ENCODE measurements at regions not wholly inside any gene's neighbourhood (a gene's known extent, or its start where the extent isn't known, plus 50 kb on each side); places are given as distances from the start of the nearest gene placed in this dataset.

- Histone ChIP-seq H3K9me3 (no peaks in the 10 kb centered on the region), H3K4me1 (ENCODE audit: control insufficient read depth in 1 of 2, insufficient read depth in 1 of 2, low read depth in 1 of 2, low read length in 1 of 2) (no peaks in the 10 kb centered on the region), H3K27ac (no peak overlapping the region), H3K36me3 (no peaks in the 10 kb centered on the region), H3K4me3 (ENCODE audit: low read depth in 1 of 2, low read length in 1 of 2) (no peak overlapping the region), H3K27me3 (no peaks in the 10 kb centered on the region)
- TF ChIP-seq CTCF (IDR thresholded peaks at IDR 0.05) = no peak
Observed at GRCh38 chr4:79798047-79798446, 275.0 kb downstream of the ANTXR2 start.

- Histone ChIP-seq H3K9me3 (no peaks in the 10 kb centered on the region), H3K4me1 (ENCODE audit: control insufficient read depth in 1 of 2, insufficient read depth in 1 of 2, low read depth in 1 of 2, low read length in 1 of 2) (no peaks in the 10 kb centered on the region), H3K27me3 (no peaks in the 10 kb centered on the region), H3K27ac (no peak overlapping the region), H3K36me3 (no peaks in the 10 kb centered on the region), H3K4me3 (ENCODE audit: low read depth in 1 of 2, low read length in 1 of 2) (no peak overlapping the region)
- TF ChIP-seq CTCF (IDR thresholded peaks at IDR 0.05) = no peak
Observed at GRCh38 chr4:79796948-79797347, 276.1 kb downstream of the ANTXR2 start.

- TF ChIP-seq CTCF (IDR thresholded peaks at IDR 0.05) = no peak
- Histone ChIP-seq H3K9me3 (peaks cover 3% of the 10 kb centered on the region), H3K36me3 (no peaks in the 10 kb centered on the region)
Observed at GRCh38 chr4:79788884-79789283, 284.1 kb downstream of the ANTXR2 start.

GRCh38 chr4:79780129-79780528, 292.9 kb downstream of the ANTXR2 start:
- no peaks in the 10 kb centered on the region for H3K36me3 ChIP-seq
- H3K4me1 ChIP-seq (ENCODE audit: control insufficient read depth in 1 of 2, insufficient read depth in 1 of 2, low read depth in 1 of 2, low read length in 1 of 2) = no peaks in the 10 kb centered on the region
- H3K27ac ChIP-seq = no peak overlapping the region
- no peaks in the 10 kb centered on the region for H3K27me3 ChIP-seq
- H3K4me3 ChIP-seq (ENCODE audit: low read depth in 1 of 2, low read length in 1 of 2) = no peak overlapping the region
- TF ChIP-seq CTCF (IDR thresholded peaks at IDR 0.05) = no peak
- no peaks in the 10 kb centered on the region for H3K9me3 ChIP-seq

More at GRCh38 chr4:79788884-79789283, 284.1 kb downstream of the ANTXR2 start:
- no peaks in the 10 kb centered on the region for H3K27me3 ChIP-seq
- H3K4me3 ChIP-seq (ENCODE audit: low read depth in 1 of 2, low read length in 1 of 2) = no peak overlapping the region
- H3K27ac ChIP-seq = no peak overlapping the region
- no peaks in the 10 kb centered on the region for H3K4me1 ChIP-seq (ENCODE audit: control insufficient read depth in 1 of 2, insufficient read depth in 1 of 2, low read depth in 1 of 2, low read length in 1 of 2)

GRCh38 chr4:79772510-79772909, 300.5 kb downstream of the ANTXR2 start:
- Histone ChIP-seq H3K4me3 (ENCODE audit: low read depth in 1 of 2, low read length in 1 of 2) (no peak overlapping the region), H3K9me3 (no peaks in the 10 kb centered on the region), H3K27ac (no peak overlapping the region), H3K4me1 (ENCODE audit: control insufficient read depth in 1 of 2, insufficient read depth in 1 of 2, low read depth in 1 of 2, low read length in 1 of 2) (no peaks in the 10 kb centered on the region), H3K36me3 (no peaks in the 10 kb centered on the region), H3K27me3 (no peaks in the 10 kb centered on the region)
- TF ChIP-seq CTCF (IDR thresholded peaks at IDR 0.05) = no peak

- H3K9me3 ChIP-seq = no peaks in the 10 kb centered on the region
- no peaks in the 10 kb centered on the region for H3K36me3 ChIP-seq
- no peaks in the 10 kb centered on the region for H3K27me3 ChIP-seq
- H3K4me3 ChIP-seq (ENCODE audit: low read depth in 1 of 2, low read length in 1 of 2) = no peak overlapping the region
- TF ChIP-seq CTCF (IDR thresholded peaks at IDR 0.05) = no peak
- no peaks in the 10 kb centered on the region for H3K4me1 ChIP-seq (ENCODE audit: control insufficient read depth in 1 of 2, insufficient read depth in 1 of 2, low read depth in 1 of 2, low read length in 1 of 2)
- H3K27ac ChIP-seq = no peak overlapping the region
Observed at GRCh38 chr4:79764120-79764519, 308.9 kb downstream of the ANTXR2 start.
